DMS153 treated with DMSO at 0.1 percent for 48 hours (cell line): ENCODE measurements at regions not wholly inside any gene's neighbourhood (a gene's known extent, or its start where the extent isn't known, plus 50 kb on each side); places are given as distances from the start of the nearest gene placed in this dataset.
"Not testable (repeated sequence)": the region's sequence is repeated elsewhere in the genome, so short reads cannot be mapped to it uniquely, and the experiment has no call there.

Experiments
- DNase-seq: peaks from one replicate; lab custom pipeline; 2025; ENCODE audit not compliant: unreplicated experiment; lab: John Stamatoyannopoulos, UW

DNA sequence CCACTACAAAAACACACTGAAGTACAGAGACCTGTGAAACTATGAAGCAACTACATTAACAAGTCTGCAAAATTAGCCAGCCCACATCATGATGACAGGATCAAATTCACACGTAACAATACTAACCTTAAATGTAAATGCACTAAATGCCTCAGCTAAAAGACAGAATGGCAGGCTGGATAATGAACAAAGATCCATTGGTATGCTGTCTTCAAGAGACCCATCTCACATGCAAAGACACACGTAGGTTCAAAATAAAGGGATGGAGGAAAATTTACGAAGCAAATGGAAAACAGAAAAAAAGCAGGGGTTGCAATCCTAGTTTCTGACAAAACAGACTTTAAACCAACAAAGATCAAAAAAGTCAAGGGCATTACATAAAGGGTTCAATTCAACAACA is 120.1 kb upstream of the OSTN start:
- not testable (repeated sequence) for DNase-seq

DNA sequence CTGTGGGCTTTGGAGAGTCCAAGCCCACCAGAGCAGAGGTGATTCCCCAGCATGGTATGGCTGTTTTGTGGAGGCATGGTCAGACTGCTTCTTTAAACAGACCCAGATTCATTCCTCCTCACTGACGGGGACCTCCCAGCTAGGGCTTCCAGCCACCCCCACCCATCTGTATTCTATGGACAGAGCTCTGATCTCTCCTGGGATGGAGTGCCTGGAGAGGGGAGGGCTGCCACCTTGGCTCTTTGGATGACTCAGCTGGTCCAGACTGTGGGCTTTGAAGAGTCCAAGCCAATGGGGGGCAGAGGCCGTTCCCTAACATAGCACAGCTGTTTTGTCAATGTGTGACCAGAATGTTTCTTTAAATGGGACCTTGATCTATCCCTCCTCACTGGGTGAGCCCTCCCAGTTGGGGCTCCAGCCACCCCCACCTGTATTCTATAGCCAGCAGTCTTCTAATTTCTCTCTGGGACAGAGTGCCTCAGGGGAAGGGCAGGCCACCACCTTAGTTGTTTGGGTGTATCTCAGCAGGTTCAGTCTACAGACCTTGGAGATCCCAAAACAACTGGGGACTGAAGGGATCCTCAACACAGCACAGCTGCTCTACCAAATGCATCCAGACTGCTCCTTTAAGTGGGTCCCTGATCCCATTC is 122.0 kb upstream of the OSTN start:
- no peak for DNase-seq

GRCh38 chr3:191074511-191074910 is 124.5 kb upstream of the OSTN start:
- no peak for DNase-seq

GRCh38 chr3:191070762-191071403 is 128.2 kb upstream of the OSTN start:
- no peak for DNase-seq

- no peak for DNase-seq
Measured at GRCh38 chr3:191070201-191070600, 128.8 kb upstream of the OSTN start.

DNA sequence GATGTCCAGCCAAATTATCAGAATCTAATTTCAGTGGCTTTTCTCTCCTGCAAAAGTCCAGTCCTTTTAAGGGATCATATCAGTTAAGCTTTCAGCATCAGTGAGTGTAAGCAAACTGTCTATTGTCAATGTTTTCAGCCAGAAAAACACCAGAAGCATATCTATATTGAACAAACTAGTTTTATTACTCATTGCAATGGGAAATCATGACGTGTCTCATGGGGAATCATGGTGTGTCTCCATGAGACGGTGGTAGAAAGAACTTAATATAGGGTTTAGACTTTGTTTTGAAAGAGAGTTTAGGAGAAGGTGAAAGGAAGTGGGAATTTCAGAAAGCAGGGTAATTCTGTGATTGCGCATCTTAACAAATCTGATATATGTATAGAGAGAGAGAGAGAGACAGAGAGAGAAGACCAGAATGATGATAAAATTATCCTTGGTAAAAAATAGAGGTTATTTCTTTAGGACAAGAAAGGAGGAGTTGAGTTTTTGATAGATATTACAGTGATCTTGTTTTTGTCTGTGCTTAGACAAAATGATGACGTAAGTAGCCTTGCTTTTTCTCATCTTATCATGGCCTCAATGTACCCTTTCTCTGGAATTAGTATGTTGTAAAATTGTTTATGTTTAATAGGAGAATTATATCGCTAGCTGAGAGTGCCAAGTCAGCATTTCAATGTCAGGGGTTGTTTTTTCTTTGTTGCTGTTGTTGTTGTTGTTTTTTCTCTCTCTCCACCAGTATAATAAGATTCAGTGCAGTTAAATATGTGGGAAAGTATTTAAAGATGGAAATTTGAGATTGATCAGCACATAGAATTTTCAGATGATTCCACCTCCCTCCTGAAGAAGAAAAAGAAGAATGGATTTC is 129.9 kb upstream of the OSTN start:
- no peak for DNase-seq

GRCh38 chr3:191066669-191067068 is 132.4 kb upstream of the OSTN start:
- DNase-seq: no peak

DNA sequence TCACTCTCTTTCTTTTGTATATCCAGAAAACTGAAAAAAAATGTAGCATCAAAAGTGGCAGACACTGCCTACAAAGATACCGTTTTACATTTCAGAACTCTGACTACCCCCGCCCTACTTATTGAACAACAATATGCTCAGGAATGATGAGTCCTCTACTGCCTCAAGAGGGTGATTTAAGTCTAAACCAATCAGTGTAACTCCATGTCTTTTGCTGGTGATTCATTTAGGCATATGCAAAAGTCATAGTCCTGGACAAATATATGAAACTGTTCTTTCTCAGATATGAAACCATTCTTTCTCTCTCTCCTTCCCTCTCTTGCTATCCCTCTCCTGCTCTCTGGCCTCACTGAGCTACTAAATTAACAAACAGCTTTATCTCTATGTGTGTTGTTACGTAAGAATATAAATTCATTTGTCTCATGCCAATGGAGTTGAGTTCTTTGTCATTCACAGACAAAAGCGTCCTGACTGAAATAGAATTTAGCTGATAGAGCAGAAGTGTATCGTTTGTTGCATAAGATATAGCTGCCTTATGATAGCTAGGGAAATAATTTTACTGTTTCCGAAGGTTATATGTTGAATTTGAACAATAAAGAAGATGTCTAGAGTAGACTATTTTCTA is 133.7 kb upstream of the OSTN start:
- no peak for DNase-seq

- peak; percentile 9 for DNase-seq
Measured at GRCh38 chr3:191051037-191051436, 148.0 kb upstream of the OSTN start.

- no peak for DNase-seq
Measured at GRCh38 chr3:191047930-191048329, 151.1 kb upstream of the OSTN start.

DNA sequence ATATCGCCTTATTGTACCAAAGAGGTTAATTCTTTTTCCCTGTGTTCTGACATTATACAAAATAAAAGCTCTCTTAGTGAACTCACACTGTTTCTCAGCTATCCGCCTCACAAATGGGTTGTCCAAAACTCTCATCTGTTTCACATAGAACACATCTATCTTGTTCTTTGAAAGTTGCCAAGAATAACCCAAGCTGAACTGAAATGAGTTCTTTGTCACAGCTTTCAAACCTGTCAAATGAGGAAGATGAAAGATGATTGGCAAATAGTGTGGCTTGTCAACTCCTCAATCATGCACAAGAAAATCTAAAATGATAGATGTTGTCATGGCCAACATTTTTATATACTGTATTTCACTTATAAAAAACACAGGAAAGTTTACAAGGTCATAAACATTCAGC is 168.1 kb upstream of the OSTN start:
- no peak for DNase-seq

GRCh38 chr3:191030491-191030890 is 168.0 kb upstream of the GMNC start:
- no peak for DNase-seq

DNA sequence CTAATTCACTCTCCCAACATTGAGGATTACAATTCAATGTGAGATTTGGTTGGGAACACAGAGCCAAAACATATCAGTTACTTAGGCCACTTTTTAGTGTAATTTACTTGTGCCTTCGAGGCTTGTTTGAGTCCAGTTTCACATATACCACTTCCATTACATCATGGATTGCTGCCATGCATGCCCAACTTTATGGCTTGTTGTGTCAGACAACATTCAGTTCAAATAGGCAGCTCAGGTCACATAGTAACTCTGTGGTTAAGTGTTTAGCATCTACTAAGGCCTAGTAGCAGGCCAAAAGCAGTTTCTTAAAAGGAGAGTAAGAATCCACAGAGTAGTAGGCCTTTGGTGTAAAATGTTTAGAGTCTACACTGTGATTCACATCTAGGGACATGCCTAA is 164.3 kb upstream of the GMNC start:
- no peak for DNase-seq

DNA sequence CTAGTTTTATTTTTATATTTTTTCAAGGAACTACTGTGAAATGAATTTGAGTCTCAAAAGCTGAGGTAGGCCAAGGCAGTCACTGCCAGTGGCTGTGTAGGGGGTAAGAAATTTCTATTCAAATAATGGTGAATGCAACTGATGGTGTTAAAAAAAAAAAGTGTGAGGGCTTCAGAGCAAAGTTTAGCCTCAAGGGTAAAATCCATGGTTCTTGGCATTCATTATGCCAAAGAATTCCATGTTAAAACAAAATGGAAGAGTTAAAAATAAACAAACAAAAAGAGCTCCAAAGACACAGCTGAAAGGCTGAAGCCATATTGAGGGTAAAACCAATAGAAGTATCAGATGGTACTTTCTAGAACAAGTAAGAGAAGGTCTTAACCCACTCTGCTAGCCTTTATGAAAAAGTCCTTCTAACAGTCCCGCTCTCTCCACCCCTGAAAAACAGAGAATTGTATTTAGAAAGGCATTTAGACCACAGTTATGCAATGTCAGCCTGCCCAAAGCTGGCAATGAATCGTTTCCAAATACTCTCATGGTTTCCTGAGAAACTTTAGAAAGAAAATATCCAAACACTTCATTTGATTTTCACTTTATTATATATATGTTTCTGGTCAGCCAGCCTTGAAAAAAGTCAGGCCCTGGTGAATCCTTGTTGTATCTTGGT is 158.4 kb upstream of the GMNC start:
- DNase-seq: no peak

GRCh38 chr3:191019855-191020254 is 157.4 kb upstream of the GMNC start:
- DNase-seq: no peak

- not testable (repeated sequence) for DNase-seq
Measured at GRCh38 chr3:191015960-191016359, 153.5 kb upstream of the GMNC start.

GRCh38 chr3:191008074-191008473 is 145.6 kb upstream of the GMNC start:
- DNase-seq: no peak

DNA sequence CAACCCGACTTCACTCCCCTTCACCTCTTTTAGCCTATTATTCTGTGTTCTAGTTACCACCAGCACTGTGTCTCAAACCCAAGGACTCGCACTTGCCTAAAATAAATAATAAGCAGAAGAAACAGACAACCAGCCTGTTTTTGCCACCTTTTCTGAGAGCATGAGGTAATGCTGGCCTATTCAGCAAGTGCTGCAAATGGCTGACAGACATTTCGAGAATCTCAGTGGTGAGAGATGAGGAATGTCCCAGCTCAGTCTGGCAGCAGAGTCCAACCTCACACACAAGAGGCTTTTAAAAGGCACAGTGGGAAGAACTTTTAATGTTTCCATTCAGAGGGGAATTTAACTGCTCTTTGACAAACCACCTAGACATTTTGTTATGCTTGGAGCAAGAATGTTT is 143.3 kb upstream of the GMNC start:
- no peak for DNase-seq

DNA sequence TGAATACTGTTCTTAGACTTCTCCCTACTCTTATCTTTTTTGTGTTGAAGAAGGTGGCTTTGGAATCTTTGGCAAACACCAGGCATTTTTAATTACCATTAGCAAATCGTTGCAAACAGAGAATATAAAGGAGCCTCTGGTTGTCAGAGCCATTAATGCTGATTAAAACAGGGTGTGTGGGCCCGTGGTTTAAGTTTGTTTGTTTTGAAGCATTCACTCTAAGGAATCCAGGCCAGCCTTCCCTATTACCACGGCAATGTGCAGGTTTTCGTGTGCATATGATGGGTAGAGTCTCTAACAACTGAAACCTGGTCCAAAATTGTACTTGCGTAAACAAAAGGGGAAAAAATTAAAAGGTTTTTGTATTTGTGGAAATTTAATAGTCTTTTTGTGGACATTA is 141.2 kb upstream of the GMNC start:
- no peak for DNase-seq

GRCh38 chr3:190996181-190996775 is 133.8 kb upstream of the GMNC start:
- DNase-seq: no peak

DNA sequence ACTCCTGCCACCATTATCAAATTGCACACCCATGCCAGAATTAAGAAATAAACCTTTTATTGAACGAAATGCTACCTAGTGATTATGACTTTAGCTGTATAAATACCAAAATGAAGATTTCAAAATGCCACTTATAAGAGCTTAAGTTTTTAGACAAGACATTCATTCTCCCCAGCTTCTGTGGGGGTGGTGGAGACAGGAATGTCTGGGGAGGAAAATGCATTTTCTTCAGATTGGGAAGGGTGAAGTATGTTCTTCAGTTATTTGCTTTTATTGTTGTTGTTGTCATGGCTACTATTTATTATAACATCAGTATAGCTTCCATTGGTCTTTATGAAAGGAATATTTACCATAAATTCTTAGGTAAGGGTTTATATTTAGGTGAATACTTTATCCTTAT is 132.7 kb upstream of the GMNC start:
- no peak for DNase-seq
